ENCODE measurements at regions not wholly inside any gene's neighbourhood (a gene's known extent, or its start where the extent isn't known, plus 50 kb on each side); places are given as distances from the start of the nearest gene placed in this dataset.

- no peaks in the 10 kb centered on the region for H3K27me3 ChIP-seq (replicated peaks)
- H3K27ac ChIP-seq = peak overlapping the region; percentile 37
- in situ Hi-C loops (cut with HindIII; ENCODE audit: low pct_ligation_motif_present, low sequenced_read_pairs) = no loop called here
- peak; percentile 49 for DNase-seq
- no peak for TF ChIP-seq CTCF (IDR thresholded peaks at IDR 0.05; ENCODE audit: low read depth, low read length, missing control alignments)
- H3K4me3 ChIP-seq (ENCODE audit: low read depth, low read length) = no peak overlapping the region
- H3K36me3 ChIP-seq (replicated peaks) = no peaks in the 10 kb centered on the region
Observed at GRCh38 chr11:103794262-103794661, 242.2 kb upstream of the DDI1 start.

GRCh38 chr11:103798026-103798425 lies 238.4 kb upstream of the DDI1 start:
- no peak overlapping the region for H3K4me3 ChIP-seq (ENCODE audit: low read depth, low read length)
- peak overlapping the region; percentile 68 for H3K27ac ChIP-seq
- no peaks in the 10 kb centered on the region for H3K36me3 ChIP-seq (replicated peaks)
- no peaks in the 10 kb centered on the region for H3K27me3 ChIP-seq (replicated peaks)
- in situ Hi-C loops (cut with HindIII; ENCODE audit: low pct_ligation_motif_present, low sequenced_read_pairs) = no loop called here
- DNase-seq = peak; percentile 85
- TF ChIP-seq CTCF (IDR thresholded peaks at IDR 0.05; ENCODE audit: low read depth, low read length, missing control alignments) = no peak

- Histone ChIP-seq H3K27ac (peak overlapping the region; percentile 68), H3K4me3 (ENCODE audit: low read depth, low read length) (no peak overlapping the region), H3K36me3 (replicated peaks) (no peaks in the 10 kb centered on the region), H3K27me3 (replicated peaks) (no peaks in the 10 kb centered on the region)
- no peak for DNase-seq
- no peak for TF ChIP-seq CTCF (IDR thresholded peaks at IDR 0.05; ENCODE audit: low read depth, low read length, missing control alignments)
- in situ Hi-C loops (cut with HindIII; ENCODE audit: low pct_ligation_motif_present, low sequenced_read_pairs) = no loop called here
Observed at GRCh38 chr11:103798446-103798845, 238.0 kb upstream of the DDI1 start.

GRCh38 chr11:103800406-103801114 lies 235.9 kb upstream of the DDI1 start:
- in situ Hi-C loops (cut with HindIII; ENCODE audit: low pct_ligation_motif_present, low sequenced_read_pairs) = no loop called here
- Histone ChIP-seq H3K36me3 (replicated peaks) (no peaks in the 10 kb centered on the region), H3K27ac (no peak overlapping the region), H3K27me3 (replicated peaks) (no peaks in the 10 kb centered on the region), H3K4me3 (ENCODE audit: low read depth, low read length) (no peak overlapping the region)
- no peak for DNase-seq
- TF ChIP-seq CTCF (IDR thresholded peaks at IDR 0.05; ENCODE audit: low read depth, low read length, missing control alignments) = peak; percentile 19

GRCh38 chr11:103803062-103803461 lies 233.4 kb upstream of the DDI1 start:
- DNase-seq = peak; percentile 85
- Histone ChIP-seq H3K4me3 (ENCODE audit: low read depth, low read length) (no peak overlapping the region), H3K27me3 (replicated peaks) (no peaks in the 10 kb centered on the region), H3K27ac (peak overlapping the region; percentile 58), H3K36me3 (replicated peaks) (no peaks in the 10 kb centered on the region)
- TF ChIP-seq CTCF (IDR thresholded peaks at IDR 0.05; ENCODE audit: low read depth, low read length, missing control alignments) = no peak
- in situ Hi-C loops (cut with HindIII; ENCODE audit: low pct_ligation_motif_present, low sequenced_read_pairs) = no loop called here

GRCh38 chr11:103805688-103806009 lies 230.8 kb upstream of the DDI1 start:
- in situ Hi-C loops (cut with HindIII; ENCODE audit: low pct_ligation_motif_present, low sequenced_read_pairs) = no loop called here
- no peak overlapping the region for H3K4me3 ChIP-seq (ENCODE audit: low read depth, low read length)
- no peaks in the 10 kb centered on the region for H3K27me3 ChIP-seq (replicated peaks)
- no peak for DNase-seq
- TF ChIP-seq CTCF (IDR thresholded peaks at IDR 0.05; ENCODE audit: low read depth, low read length, missing control alignments) = no peak
- peak overlapping the region; percentile 45 for H3K27ac ChIP-seq
- H3K36me3 ChIP-seq (replicated peaks) = no peaks in the 10 kb centered on the region
